ENCODE measurements at regions not wholly inside any gene's neighbourhood (a gene's known extent, or its start where the extent isn't known, plus 50 kb on each side); places are given as distances from the start of the nearest gene placed in this dataset.

- TF ChIP-seq EP300 (IDR thresholded peaks at IDR 0.05) (no peak), POLR2AphosphoS5 (IDR thresholded peaks at IDR 0.05) (no peak), CTCF (IDR thresholded peaks at IDR 0.05) (no peak)
Observed at GRCh38 chr12:115824936-115825602, 452.4 kb downstream of the MED13L start.

Data from upper lobe of left lung (tissue), 4 donors.